ENCODE measurements at regions not wholly inside any gene's neighbourhood (a gene's known extent, or its start where the extent isn't known, plus 50 kb on each side); places are given as distances from the start of the nearest gene placed in this dataset.

GRCh38 chr12:61667676-61668075 lies 592.5 kb upstream of the USP15 start:
- TF ChIP-seq CTCF (IDR thresholded peaks at IDR 0.05 in 2 of 3, conservative IDR thresholded peaks at IDR 0.05 in 1 of 3; ENCODE audit: insufficient read depth in 2 of 3, low read depth in 1 of 3, low read length in 3 of 3) (no peak), ZNF224 (CRISPR knock-in tag; IDR thresholded peaks at IDR 0.05) (no peak), ESRRA (IDR thresholded peaks at IDR 0.05; ENCODE audit: borderline replicate concordance, low read depth) (no peak), HDAC8 (tag; IDR thresholded peaks at IDR 0.05) (no peak), ZNF23 (CRISPR knock-in tag; IDR thresholded peaks at IDR 0.05) (no peak), ZEB2 (IDR thresholded peaks at IDR 0.05) (no peak), SMARCA4 (IDR thresholded peaks at IDR 0.05) (no peak), ZNF717 (CRISPR knock-in tag; IDR thresholded peaks at IDR 0.05) (no peak), GATA2 (CRISPR knock-in tag; IDR thresholded peaks at IDR 0.05) (no peak)

Measured in K562 (cell line).